MM.1S (cell line): ENCODE measurements at regions not wholly inside any gene's neighbourhood (a gene's known extent, or its start where the extent isn't known, plus 50 kb on each side); places are given as distances from the start of the nearest gene placed in this dataset.
"Not testable (repeated sequence)": the region's sequence is repeated elsewhere in the genome, so short reads cannot be mapped to it uniquely, and the experiment has no call there.

Experiments
- DNase-seq: peaks from one replicate; pipeline ENCODE4 v3.0.0-alpha.2; 2015
- H2AFZ ChIP-seq: fragments of 300-600 bp; sonication (generic); 2 replicates; pipeline ENCODE4 v1.6.0; 2016; ENCODE audit warnings: antibody characterized with exemption, low read length
- H3F3A ChIP-seq: fragments of 300-600 bp; sonication (generic); 2 replicates; pipeline ENCODE4 v1.6.1; 2016; ENCODE audit warnings: mild to moderate bottlenecking, antibody characterized with exemption, low read length, moderate library complexity, mixed read lengths; ENCODE audit not compliant: insufficient read depth
- H3K27ac ChIP-seq: fragments of 300-600 bp; sonication (generic); 2 replicates; pipeline ENCODE4 v1.5.1; 2016; ENCODE audit warnings: mild to moderate bottlenecking, low read length
- H3K27me3 ChIP-seq: fragments of 300-600 bp; sonication (generic); replicated peaks from 2 replicates; pipeline ENCODE4 v1.6.0; 2016; ENCODE audit warnings: low read length; ENCODE audit not compliant: insufficient read depth
- H3K36me3 ChIP-seq: fragments of 300-600 bp; sonication (generic); replicated peaks from 2 replicates; pipeline ENCODE4 v1.6.1; 2016; ENCODE audit warnings: mild to moderate bottlenecking, low read length, mixed read lengths; ENCODE audit not compliant: insufficient read depth
- H3K4me1 ChIP-seq: fragments of 300-600 bp; sonication (generic); 2 replicates; pipeline ENCODE4 v1.6.1; 2016; ENCODE audit warnings: low read length, mixed read lengths
- H3K4me2 ChIP-seq: fragments of 300-600 bp; sonication (generic); 2 replicates; pipeline ENCODE4 v1.6.0; 2016; ENCODE audit warnings: low read depth, low read length
- H3K4me3 ChIP-seq: fragments of 300-600 bp; sonication (generic); 2 replicates; pipeline ENCODE4 v1.5.1; 2016; ENCODE audit warnings: low read length, mixed read lengths
- H3K79me2 ChIP-seq: fragments of 300-600 bp; sonication (generic); 2 replicates; pipeline ENCODE4 v1.6.1; 2016; ENCODE audit warnings: mixed run types, low read length, mixed read lengths
- H3K9ac ChIP-seq: fragments of 300-600 bp; sonication (generic); 2 replicates; pipeline ENCODE4 v1.6.1; 2016; ENCODE audit warnings: low read length, mixed read lengths
- H3K9me2 ChIP-seq: fragments of 300-600 bp; sonication (generic); replicated peaks from 2 replicates; pipeline ENCODE4 v1.6.1; 2016; ENCODE audit warnings: mild to moderate bottlenecking, low read length, mixed read lengths; ENCODE audit not compliant: insufficient read depth
- H3K9me3 ChIP-seq: fragments of 300-600 bp; sonication (generic); replicated peaks from 2 replicates; pipeline ENCODE4 v1.6.1; 2016; ENCODE audit warnings: mild to moderate bottlenecking, low read length, mixed read lengths; ENCODE audit not compliant: insufficient read depth
- H4K20me1 ChIP-seq: fragments of 300-600 bp; sonication (generic); 2 replicates; pipeline ENCODE4 v1.6.1; 2016; ENCODE audit warnings: mild to moderate bottlenecking, low read length, moderate library complexity, mixed read lengths; ENCODE audit not compliant: insufficient read depth
- EZH2 ChIP-seq: fragments of 300-600 bp; sonication (generic); optimal IDR thresholded peaks from 2 replicates; pipeline ENCODE3; 2017; ENCODE audit warnings: low read depth, mild to moderate bottlenecking, antibody characterized with exemption, low read length, mixed read lengths
- EZH2phosphoT487 ChIP-seq: fragments of 300-600 bp; sonication (generic); IDR thresholded peaks from 2 replicates; pipeline ENCODE4 v1.6.1; 2018; ENCODE audit warnings: antibody characterized with exemption, low read length
- TF ChIP-seq, protein P1 (sequence below): fragments of 300-600 bp; sonication (generic); IDR thresholded peaks from 2 replicates; pipeline ENCODE4 v1.5.1; 2016; ENCODE audit warnings: antibody characterized with exemption, low read length, mixed read lengths

DNA sequence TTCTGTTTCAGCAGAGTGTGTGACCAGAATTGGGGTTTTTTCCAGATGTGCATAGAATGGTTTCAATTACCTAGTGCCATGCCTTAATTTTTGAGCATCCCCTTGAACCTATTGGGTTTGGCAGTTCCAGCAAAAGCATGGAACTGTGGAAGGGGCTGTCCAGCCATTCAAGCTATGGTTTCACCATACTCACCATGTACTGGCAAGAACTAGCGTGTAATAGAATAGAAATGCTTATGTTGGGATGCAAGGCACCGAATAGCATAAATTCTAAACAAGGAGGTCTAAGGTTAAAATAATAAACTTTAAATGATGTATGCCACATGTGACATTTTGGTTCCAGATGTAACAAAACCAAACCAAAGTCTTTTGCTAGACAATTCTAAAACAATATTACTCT, 91.4 kb downstream of the MTERF1 start:
- Histone ChIP-seq H3K4me2 (no peak overlapping the region), H4K20me1 (no peaks in the 10 kb centered on the region), H3K27ac (no peak overlapping the region), H3K36me3 (no peaks in the 10 kb centered on the region), H3K27me3 (no peaks in the 10 kb centered on the region), H3K9me3 (no peaks in the 10 kb centered on the region), H3K4me3 (no peak overlapping the region), H3K9me2 (no peaks in the 10 kb centered on the region), H3K9ac (no peak overlapping the region), H3F3A (no peaks in the 10 kb centered on the region), H3K79me2 (no peaks in the 10 kb centered on the region), H3K4me1 (no peaks in the 10 kb centered on the region), H2AFZ (no peak overlapping the region)
- DNase-seq, result no peak
- TF ChIP-seq, protein P1, sequence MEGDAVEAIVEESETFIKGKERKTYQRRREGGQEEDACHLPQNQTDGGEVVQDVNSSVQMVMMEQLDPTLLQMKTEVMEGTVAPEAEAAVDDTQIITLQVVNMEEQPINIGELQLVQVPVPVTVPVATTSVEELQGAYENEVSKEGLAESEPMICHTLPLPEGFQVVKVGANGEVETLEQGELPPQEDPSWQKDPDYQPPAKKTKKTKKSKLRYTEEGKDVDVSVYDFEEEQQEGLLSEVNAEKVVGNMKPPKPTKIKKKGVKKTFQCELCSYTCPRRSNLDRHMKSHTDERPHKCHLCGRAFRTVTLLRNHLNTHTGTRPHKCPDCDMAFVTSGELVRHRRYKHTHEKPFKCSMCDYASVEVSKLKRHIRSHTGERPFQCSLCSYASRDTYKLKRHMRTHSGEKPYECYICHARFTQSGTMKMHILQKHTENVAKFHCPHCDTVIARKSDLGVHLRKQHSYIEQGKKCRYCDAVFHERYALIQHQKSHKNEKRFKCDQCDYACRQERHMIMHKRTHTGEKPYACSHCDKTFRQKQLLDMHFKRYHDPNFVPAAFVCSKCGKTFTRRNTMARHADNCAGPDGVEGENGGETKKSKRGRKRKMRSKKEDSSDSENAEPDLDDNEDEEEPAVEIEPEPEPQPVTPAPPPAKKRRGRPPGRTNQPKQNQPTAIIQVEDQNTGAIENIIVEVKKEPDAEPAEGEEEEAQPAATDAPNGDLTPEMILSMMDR, result no peak
- TF ChIP-seq EZH2phosphoT487, result no peak

DNA sequence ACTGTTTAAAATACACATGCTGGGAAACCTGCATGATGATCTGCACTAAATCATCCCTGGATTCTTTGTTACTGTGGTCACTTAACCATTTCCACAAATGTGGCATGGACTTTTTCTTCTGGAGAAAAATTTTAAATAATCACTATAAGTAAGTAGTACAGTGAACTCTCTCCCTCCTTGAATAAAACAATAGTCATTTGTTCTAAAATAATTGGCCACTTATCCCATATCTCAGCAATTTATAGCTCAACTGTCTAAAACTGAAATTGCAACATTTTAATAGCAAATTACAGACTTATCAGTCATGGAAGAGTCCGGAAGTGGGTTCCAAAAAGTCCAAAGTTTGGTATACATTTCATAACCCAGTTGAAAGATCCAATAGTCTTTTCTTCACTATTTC, 90.9 kb downstream of the MTERF1 start:
- Histone ChIP-seq H3F3A (no peaks in the 10 kb centered on the region), H4K20me1 (no peaks in the 10 kb centered on the region), H3K4me1 (no peaks in the 10 kb centered on the region), H3K4me2 (no peak overlapping the region), H3K27me3 (no peaks in the 10 kb centered on the region), H3K9me3 (no peaks in the 10 kb centered on the region), H3K4me3 (no peak overlapping the region), H3K27ac (no peak overlapping the region), H3K9me2 (no peaks in the 10 kb centered on the region), H3K36me3 (no peaks in the 10 kb centered on the region), H3K9ac (no peak overlapping the region), H2AFZ (no peak overlapping the region), H3K79me2 (no peaks in the 10 kb centered on the region)
- TF ChIP-seq, protein P1, result no peak
- no peak for TF ChIP-seq EZH2phosphoT487
- no peak for TF ChIP-seq EZH2
- no peak for DNase-seq

DNA sequence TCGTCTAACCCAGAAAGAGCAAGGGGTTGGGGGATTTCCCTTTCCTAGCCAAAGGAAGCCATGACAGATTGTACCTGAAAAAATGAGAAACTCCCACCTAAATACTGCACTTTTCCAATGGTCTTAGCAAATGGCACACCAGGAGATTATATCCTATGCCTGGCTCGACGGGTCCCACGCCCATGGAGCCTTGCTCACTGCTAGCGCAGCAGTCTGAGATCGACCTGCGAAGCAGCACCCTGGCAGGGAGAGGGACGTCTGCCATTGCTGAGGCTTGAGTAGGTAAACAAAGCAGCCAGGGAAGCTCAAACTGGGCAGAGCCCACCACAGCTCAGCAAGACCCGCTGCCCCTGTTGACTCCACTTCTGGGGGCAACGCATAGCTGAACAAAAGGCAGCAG, 89.9 kb downstream of the MTERF1 start:
- not testable (repeated sequence) for H3F3A ChIP-seq, H2AFZ ChIP-seq, H3K36me3 ChIP-seq, H3K27me3 ChIP-seq, H3K4me1 ChIP-seq, DNase-seq, H3K9me2 ChIP-seq, H3K27ac ChIP-seq, H3K4me2 ChIP-seq, H3K4me3 ChIP-seq, H4K20me1 ChIP-seq, H3K79me2 ChIP-seq, H3K9ac ChIP-seq, H3K9me3 ChIP-seq

DNA sequence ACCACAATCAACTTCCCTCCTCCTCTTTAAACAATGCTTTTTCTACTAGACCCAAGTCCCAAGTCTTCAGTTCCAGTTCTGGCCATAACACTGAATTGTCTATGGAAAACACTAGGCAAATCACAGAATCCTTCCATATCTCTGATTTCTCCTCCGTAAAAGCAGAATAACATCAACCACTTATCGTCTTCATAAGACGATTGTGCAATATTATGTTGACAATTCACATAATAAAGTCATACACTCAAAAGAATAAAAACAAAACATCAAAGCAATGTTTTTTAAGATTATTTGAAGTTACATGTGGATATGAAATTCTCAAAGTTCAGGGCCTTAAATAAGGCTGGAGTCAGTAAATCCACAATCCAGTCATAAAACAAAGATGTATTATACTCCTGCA, 84.4 kb downstream of the MTERF1 start:
- Histone ChIP-seq H3K4me3 (no peak overlapping the region), H3K79me2 (no peaks in the 10 kb centered on the region), H3K9me3 (no peaks in the 10 kb centered on the region), H3F3A (no peaks in the 10 kb centered on the region), H3K4me2 (no peak overlapping the region), H2AFZ (no peak overlapping the region), H3K9ac (no peak overlapping the region), H3K27me3 (no peaks in the 10 kb centered on the region), H3K36me3 (no peaks in the 10 kb centered on the region), H3K27ac (no peak overlapping the region), H3K4me1 (no peaks in the 10 kb centered on the region), H3K9me2 (no peaks in the 10 kb centered on the region), H4K20me1 (no peaks in the 10 kb centered on the region)
- no peak for DNase-seq
- TF ChIP-seq EZH2phosphoT487 (no peak), EZH2 (no peak)
- TF ChIP-seq, protein P1, result no peak
